ENCODE measurements at regions not wholly inside any gene's neighbourhood (a gene's known extent, or its start where the extent isn't known, plus 50 kb on each side); places are given as distances from the start of the nearest gene placed in this dataset.

DNA sequence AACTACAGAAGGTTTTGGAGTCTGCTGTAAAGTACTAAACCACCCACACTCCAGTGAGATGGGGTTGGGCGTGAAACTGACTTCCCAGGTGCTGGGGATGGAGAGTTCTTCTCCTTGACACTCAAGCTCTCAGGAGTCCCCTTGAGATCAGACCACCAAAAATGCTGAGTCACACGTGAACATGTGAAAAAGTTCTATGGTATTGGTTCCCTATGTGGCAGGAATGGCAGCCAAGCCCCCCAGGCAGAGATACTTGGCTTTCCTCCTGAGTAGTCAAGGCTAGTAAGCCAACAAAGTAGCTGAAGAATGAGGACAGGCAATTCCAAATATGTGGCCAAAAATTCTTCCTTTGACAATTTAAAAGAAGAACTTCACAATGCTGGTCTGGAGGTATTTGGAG is 222.0 kb upstream of the ADAMTS3 start:
- no peak for TF ChIP-seq POLR2A (IDR thresholded peaks at IDR 0.05)
- TF ChIP-seq, protein P1, sequence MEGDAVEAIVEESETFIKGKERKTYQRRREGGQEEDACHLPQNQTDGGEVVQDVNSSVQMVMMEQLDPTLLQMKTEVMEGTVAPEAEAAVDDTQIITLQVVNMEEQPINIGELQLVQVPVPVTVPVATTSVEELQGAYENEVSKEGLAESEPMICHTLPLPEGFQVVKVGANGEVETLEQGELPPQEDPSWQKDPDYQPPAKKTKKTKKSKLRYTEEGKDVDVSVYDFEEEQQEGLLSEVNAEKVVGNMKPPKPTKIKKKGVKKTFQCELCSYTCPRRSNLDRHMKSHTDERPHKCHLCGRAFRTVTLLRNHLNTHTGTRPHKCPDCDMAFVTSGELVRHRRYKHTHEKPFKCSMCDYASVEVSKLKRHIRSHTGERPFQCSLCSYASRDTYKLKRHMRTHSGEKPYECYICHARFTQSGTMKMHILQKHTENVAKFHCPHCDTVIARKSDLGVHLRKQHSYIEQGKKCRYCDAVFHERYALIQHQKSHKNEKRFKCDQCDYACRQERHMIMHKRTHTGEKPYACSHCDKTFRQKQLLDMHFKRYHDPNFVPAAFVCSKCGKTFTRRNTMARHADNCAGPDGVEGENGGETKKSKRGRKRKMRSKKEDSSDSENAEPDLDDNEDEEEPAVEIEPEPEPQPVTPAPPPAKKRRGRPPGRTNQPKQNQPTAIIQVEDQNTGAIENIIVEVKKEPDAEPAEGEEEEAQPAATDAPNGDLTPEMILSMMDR (IDR thresholded peaks at IDR 0.05) = no peak
- TF ChIP-seq EP300 (IDR thresholded peaks at IDR 0.05) = no peak
- no peak for TF ChIP-seq POLR2AphosphoS5 (IDR thresholded peaks at IDR 0.05)

Data from stomach (tissue), 4 donors.